Type B pancreatic cell (in vitro differentiated cells): ENCODE measurements at regions not wholly inside any gene's neighbourhood (a gene's known extent, or its start where the extent isn't known, plus 50 kb on each side); places are given as distances from the start of the nearest gene placed in this dataset.
"Not testable (repeated sequence)": the region's sequence is repeated elsewhere in the genome, so short reads cannot be mapped to it uniquely, and the experiment has no call there.

Experiments used
- DNase-seq: peaks from one replicate; pipeline ENCODE4 v3.0.0; 2021; ENCODE audit warnings: mixed read lengths; ENCODE audit not compliant: unreplicated experiment; ENCODE audit errors: extremely low spot score
- H3K27ac Mint-ChIP-seq: 2 replicates; pipeline ENCODE4 v1.8.0; 2021; ENCODE audit warnings: mild to moderate bottlenecking, mixed read lengths
- H3K27me3 Mint-ChIP-seq: 2 replicates; pipeline ENCODE4 v1.8.0; 2021; ENCODE audit warnings: mixed read lengths
- H3K36me3 Mint-ChIP-seq: 2 replicates; pipeline ENCODE4 v1.8.0; 2021; ENCODE audit warnings: mixed read lengths
- H3K4me1 Mint-ChIP-seq: one replicate; pipeline ENCODE4 v1.8.0; 2021; ENCODE audit warnings: mixed read lengths; ENCODE audit not compliant: unreplicated experiment
- H3K4me3 Mint-ChIP-seq: 2 replicates; pipeline ENCODE4 v1.8.0; 2021; ENCODE audit warnings: mild to moderate bottlenecking, mixed read lengths
- H3K9me3 Mint-ChIP-seq: 2 replicates; pipeline ENCODE4 v1.8.0; 2021; ENCODE audit warnings: mixed read lengths

DNA sequence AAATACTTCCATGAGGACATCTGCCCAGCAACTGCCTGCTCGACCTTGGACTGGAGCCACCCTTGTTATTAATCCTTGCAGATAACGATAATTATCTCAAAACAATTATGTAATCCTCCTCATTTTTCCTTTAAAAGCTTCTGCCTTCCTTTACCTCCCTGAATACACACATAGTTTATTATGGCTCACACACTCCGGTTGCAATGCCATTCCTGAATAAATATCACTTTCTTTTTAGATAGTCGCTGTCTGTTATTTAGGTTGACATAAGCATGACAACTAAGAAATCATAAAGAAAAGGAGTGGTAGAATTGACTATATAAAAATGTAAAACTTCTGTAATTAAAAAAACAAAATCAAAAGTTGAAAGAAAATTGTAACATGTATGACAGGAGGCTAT lies 64.8 kb downstream of the B4GALT7 start:
- H3K9me3 Mint-ChIP-seq, DNase-seq, H3K4me1 Mint-ChIP-seq, H3K27ac Mint-ChIP-seq, H3K4me3 Mint-ChIP-seq, H3K27me3 Mint-ChIP-seq, H3K36me3 Mint-ChIP-seq: not testable (repeated sequence)

GRCh38 chr5:177665172-177665571 lies 65.2 kb downstream of the B4GALT7 start:
- H3K4me1 Mint-ChIP-seq, H3K9me3 Mint-ChIP-seq, H3K27ac Mint-ChIP-seq: not testable (repeated sequence)

GRCh38 chr5:177665960-177666359 lies 66.0 kb downstream of the B4GALT7 start:
- not testable (repeated sequence) for H3K36me3 Mint-ChIP-seq, DNase-seq, H3K27ac Mint-ChIP-seq, H3K4me1 Mint-ChIP-seq, H3K27me3 Mint-ChIP-seq, H3K9me3 Mint-ChIP-seq, H3K4me3 Mint-ChIP-seq

More at GRCh38 chr5:177665172-177665571, 65.2 kb downstream of the B4GALT7 start:
- H3K36me3 Mint-ChIP-seq, H3K27me3 Mint-ChIP-seq, DNase-seq, H3K4me3 Mint-ChIP-seq: not testable (repeated sequence)

DNA sequence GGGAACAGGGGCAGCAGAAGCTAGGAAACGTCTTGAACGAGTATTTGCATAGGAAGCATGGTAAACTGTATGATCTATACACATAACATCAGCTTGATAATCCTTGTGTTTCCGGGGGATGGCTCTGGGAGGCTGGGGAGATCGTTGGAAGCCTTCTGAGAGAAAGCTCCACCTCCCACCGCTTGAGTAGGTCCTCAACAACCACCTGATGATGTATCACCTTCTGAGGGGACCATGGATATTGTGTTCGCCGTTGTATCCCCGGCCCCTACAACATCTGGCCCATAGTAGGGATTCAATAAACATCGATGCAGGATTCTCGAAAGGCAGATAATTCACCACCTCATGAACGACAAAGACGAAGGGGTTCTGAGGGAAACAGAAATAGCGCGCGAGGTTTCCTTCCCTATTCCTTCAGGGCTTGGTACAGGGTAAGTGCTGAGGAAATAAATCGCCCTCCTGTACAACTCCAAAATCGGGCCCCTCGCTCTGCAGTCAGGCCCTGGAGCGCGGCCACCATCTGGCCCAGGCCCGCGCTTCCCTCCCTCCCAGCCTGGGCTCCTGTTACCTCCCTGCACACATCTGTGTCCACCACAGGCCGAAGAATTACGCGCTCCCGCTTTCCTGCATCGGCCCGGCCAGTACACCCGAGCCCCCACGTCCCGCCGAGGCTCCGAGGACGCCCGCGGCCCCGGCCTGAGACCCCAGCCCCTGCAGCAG lies 71.3 kb downstream of the B4GALT7 start:
- not testable (repeated sequence) for H3K4me3 Mint-ChIP-seq

GRCh38 chr5:177671755-177672690 lies 72.1 kb downstream of the B4GALT7 start:
- H3K4me3 Mint-ChIP-seq, H3K27ac Mint-ChIP-seq, H3K4me1 Mint-ChIP-seq, H3K9me3 Mint-ChIP-seq, H3K36me3 Mint-ChIP-seq: not testable (repeated sequence)
- H3K27me3 Mint-ChIP-seq = peaks cover 14% of the 10 kb centered on the region
- peak; percentile 76 for DNase-seq

More for the DNA sequence above, 71.3 kb downstream of the B4GALT7 start:
- not testable (repeated sequence) for H3K9me3 Mint-ChIP-seq, H3K4me1 Mint-ChIP-seq, H3K27ac Mint-ChIP-seq, H3K36me3 Mint-ChIP-seq, DNase-seq
- H3K27me3 Mint-ChIP-seq = peaks cover 13% of the 10 kb centered on the region
